ENCODE measurements at regions not wholly inside any gene's neighbourhood (a gene's known extent, or its start where the extent isn't known, plus 50 kb on each side); places are given as distances from the start of the nearest gene placed in this dataset.
"Not testable (repeated sequence)": the region's sequence is repeated elsewhere in the genome, so short reads cannot be mapped to it uniquely, and the experiment has no call there.

DNA sequence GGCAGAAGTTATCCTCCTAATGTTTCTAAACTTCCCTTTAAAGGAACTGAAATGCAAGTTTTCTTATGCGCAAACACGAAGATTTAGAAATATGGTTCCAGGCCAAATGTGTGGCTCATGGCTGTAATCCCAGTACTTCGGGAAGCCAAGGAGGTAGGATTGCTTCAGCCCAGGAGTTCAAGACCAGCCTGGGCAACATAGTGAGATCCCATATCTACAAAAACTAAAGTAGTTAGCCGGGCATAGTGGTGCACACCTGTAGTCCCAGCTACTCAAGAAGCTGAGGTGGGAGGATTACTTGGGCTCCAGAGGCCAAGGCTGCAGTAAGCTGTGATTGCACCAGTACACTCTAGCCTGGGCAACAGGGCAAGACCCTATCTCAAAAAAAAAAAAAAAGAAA, 95.8 kb upstream of the SCAF8 start:
- no peak for DNase-seq (ENCODE audit: low read depth)

DNA sequence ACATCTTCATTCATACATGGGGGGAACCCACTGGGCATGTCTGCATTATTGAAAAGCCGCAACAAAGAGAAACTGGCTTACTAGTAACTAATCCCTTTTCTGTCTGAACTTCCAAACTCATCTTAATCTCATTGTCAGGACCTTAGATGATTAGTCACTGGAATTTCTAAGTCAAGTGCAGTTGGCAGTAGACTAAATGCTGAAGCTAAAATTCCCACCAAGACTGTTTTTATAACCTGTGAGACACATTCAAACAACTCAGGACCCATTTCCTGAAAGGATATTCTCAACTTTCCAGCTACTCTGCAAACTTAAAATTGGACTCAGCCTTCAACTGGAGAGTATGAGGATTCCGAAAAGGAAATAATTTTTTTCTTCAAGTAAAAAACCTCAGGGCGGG, 94.8 kb upstream of the SCAF8 start:
- no peak for DNase-seq (ENCODE audit: low read depth)

DNA sequence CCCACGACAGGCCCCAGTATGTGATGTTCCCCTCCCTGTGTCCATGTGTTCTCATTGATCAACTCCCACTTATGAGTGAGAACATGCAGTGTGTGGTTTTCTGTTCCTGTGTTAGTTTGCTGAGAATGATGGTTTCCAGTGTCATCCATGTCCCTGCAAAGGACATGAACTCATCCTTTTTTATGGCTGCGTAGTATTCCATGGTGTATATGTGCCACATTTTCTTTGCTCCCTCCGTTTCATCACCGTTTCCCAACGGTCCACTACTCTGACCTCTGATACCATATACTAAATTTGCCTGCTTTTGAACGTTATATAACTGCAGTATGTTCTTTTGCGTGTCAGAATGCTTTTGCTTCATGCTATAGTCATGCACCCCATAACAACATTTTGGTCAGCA, 94.0 kb upstream of the SCAF8 start:
- DNase-seq (ENCODE audit: low read depth): not testable (repeated sequence)

DNA sequence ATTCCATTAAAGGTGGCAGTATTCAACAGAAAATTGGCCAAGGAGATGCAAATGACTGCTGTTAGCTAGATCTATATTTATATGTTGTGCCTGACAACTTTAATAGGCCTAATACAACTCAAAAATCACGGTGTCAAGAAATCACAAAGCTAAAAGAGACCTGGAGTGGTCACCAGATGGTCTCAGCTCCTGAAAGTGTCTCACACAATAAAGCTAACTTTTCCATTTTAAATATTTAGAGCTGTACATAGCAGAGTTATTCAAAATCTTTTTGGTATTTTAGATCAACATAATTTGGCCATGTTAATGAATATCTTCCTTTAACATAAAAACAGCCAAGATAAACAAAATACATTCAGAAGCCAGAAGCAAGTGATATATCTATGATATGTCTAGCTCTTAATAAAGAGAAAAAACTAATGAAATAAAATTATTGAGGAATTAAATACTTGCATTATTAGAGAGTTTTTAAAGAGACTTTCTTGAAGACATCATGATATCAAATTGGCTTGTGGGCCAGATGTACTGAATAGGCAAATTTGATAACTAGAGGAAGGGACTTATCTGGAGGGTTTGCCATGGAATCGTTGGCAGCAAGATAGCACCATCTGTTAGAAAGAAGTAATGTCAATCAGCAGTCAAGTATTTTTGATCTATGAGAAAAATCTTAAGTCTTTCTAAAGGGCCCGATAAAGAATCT, 84.9 kb upstream of the SCAF8 start:
- no peak for DNase-seq (ENCODE audit: low read depth)

DNA sequence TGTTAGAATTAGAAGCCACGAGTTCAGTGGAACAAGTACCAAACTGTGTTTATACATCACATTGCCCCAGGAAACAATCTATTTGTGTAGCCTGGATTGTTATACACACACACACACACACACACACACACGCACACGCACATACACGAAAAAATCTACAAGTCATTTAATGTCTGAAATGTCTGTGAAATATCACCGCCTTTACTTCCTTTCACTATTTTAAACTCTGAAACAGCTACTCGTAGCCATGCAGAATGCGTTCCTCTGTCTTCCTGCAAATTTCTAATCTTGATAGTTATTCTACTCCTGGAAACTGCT, 84.4 kb upstream of the SCAF8 start:
- DNase-seq (ENCODE audit: low read depth): no peak

DNA sequence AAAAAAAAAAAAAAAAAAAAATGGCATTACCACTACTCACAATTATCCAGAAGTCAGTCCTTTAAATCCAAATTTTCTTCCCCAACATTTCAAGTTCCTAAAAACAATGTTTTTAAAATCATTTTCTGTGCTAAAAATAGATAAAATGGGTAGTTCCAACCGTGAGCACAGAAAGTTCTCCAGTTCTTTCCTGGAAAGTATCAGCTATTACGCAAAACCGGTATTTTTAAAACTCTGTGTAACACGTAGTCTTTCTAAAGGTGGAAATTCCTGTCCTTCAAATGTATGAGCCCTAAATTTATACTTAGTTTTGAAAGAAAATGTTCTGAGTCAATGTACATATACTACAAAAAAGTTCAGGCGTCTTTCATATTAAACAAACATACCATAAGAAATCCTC, 83.5 kb upstream of the SCAF8 start:
- no peak for DNase-seq (ENCODE audit: low read depth)

DNA sequence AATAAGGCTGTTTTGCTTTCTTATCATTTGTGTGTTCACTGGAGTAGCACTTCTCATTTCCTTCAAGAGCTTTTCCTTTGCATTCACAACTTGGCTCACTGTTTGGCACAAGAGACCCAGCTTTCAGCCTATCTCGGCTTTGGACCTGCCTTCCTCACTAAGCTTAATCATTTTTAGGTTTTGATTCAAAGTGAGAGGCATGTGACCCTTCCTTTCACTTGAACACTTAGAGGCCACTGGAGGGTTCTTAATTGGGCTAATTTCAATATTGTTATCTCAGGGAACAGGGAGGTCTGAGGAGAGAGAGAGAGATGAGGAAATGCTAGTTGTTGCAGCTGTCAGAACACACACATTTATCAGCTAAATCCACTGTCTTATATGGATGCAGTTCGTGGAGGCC, 82.9 kb upstream of the SCAF8 start:
- DNase-seq (ENCODE audit: low read depth): no peak

DNA sequence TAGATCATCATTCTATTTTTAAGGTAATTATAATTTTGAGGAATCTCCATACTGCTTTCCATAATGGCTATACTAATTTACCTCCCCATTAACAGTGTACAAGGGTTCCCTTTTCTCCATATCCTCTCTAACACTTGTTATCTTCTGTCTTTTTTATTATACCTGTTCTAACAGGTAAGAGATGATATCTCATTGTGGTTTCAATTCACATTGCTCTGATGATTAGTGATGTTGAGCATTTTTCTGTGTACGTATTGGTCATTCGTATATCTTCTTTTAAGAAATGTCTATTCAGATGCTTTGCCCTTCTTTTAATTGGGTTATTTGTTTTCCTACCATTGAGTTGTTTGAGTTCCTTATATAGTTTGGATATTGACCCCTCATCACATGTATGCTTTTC, 81.6 kb upstream of the SCAF8 start:
- no peak for DNase-seq (ENCODE audit: low read depth)

DNA sequence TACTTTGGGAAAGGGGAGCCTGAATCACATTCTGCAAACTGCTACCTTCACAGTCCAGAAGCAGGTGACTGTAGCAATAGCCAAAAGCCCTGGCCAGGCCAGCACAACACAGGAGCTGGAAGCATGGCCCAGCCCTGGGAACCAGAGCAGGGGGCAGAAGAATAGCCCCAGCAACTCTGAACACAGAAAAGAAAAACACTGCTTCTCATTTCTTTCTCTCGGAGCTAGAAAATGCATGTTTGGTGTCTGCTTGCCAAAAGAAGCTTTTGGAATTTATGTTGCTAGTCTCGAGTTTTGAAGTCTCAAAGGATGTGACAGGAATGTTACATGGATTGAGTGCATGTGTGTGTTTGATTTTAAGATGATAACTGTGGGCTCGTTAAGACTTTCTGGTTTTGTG, 79.8 kb upstream of the SCAF8 start:
- no peak for DNase-seq (ENCODE audit: low read depth)

DNA sequence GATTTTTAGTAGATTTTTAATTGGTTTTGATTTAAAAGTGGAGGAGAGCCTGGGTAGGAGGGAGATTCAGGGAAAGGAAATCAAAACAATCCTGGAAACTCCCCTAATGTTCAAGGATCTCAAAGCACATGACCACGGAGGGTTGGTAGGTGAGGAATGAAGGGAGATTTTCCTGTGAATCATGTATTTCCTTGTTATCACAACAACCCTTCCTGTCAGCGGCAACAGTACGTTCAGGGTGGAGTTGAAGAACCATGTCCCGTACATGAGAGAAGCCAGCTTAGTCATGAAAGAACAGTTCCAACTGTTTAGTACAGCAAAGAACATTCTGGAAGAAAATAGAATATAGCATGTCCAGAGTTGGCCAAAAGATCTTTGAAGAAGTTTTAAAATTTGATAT, 79.4 kb upstream of the SCAF8 start:
- DNase-seq (ENCODE audit: low read depth): no peak

DNA sequence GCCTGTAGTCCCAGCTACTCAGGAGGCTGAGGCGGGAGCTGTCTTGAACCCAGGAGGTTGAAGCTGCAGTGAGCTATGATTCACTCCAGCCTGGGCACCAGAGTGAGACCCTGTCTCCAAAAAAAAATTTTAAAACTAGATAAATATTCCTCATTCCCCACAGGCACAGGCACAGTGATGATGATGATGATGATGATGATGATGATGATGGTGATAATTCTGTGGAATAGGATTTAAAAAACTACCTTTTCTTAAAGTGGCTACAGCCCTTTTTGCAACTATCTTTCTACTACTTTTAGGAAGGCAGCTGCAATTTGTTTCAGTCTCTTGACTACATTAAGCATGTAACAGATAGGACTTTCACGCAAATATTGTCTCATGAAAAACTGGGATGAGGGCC, 76.6 kb upstream of the SCAF8 start:
- no peak for DNase-seq (ENCODE audit: low read depth)

DNA sequence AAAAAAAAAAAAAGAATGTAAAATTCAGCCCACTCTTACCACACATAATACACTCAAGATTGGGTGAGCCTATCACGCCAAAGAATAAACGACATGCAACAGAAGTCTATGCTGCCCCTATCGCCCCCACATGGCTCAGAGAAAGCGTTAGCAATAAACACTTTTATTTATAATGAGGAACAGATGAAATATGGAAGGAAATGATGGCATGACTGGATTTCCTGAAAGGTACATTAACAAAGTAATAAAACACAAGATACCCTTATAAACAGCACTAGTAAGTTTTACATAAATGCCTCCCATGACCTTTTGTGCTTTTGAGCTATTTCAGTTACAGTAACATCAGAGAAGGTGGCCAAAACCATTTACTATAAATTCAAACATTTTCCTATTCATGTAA, 71.4 kb upstream of the SCAF8 start:
- DNase-seq (ENCODE audit: low read depth): no peak

DNA sequence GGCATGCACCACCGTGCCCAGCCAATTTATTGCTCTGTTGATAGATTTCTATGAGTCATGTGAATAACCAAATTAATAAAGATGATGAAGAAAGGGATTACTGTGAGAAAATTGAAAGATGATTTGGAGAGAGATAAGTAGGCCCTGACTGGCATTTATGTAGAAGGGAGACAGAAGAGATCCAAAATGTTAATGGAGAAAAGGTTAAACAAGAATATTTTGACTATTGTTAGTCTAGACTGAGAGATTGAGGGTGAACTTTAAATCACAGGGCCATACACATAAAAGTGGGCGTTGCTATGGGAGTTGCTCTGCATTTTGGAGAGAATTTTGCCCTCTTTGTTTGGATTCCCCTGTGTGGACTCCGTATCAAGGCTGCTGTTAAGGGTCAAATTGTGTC, 68.9 kb upstream of the SCAF8 start:
- no peak for DNase-seq (ENCODE audit: low read depth)

DNA sequence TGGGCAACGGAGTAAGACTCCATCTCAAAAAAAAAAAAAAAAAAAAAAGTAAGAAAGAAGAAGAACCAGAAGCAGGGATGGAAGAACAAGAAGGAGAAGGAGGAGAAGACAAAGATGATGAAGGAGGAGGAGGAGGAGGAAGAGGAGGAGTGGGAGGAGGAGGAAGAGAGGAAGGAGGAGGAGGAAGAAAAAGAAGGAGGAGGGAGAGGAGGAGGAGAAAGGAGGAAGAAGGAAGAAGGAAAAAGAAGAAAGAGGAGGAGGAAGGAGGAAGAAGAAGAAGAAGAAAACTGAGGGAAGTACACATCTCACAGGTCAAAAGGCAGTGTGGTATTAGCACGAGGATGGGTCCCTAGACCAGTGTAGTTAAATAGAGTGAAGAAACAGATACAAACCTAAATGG, 65.1 kb upstream of the SCAF8 start:
- DNase-seq (ENCODE audit: low read depth): no peak

DNA sequence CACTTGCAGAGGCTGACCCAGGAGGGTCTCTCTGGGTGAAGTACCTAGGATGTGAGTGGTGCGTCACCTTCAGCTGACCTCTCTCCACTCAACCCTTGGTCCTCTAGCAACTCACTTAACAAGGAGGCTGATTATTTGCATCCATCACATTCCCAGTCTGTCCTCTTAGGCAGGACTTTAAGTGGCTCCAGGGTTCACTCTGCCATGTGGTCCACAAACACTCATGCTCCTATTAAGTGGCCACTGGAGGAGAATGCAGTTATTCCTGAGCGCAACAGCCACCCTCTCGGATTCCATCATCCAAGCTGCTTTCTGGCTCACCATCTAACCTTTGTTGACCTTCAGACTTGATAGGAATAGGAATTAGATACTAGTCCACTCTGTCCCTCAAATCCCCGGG, 61.1 kb upstream of the SCAF8 start:
- no peak for DNase-seq (ENCODE audit: low read depth)

DNA sequence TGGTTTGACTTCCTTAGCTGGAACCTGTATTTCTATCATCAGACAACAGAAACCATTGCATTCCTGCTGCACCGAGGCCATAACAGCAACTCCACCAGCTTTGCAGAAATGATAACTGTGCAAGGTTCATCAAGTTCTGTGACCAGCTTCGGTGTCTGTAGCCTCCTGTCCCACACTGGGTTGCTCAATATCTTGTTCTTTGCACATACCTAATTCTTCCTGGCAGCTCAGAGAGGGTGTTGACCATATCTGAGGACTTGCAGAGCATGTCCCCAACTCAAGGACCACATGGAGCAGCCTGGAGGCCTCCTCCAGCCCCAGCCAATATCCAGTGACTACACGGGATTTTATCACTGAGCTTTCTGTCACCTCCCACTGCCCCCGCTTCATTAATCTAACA, 59.3 kb upstream of the SCAF8 start:
- no peak for DNase-seq (ENCODE audit: low read depth)

DNA sequence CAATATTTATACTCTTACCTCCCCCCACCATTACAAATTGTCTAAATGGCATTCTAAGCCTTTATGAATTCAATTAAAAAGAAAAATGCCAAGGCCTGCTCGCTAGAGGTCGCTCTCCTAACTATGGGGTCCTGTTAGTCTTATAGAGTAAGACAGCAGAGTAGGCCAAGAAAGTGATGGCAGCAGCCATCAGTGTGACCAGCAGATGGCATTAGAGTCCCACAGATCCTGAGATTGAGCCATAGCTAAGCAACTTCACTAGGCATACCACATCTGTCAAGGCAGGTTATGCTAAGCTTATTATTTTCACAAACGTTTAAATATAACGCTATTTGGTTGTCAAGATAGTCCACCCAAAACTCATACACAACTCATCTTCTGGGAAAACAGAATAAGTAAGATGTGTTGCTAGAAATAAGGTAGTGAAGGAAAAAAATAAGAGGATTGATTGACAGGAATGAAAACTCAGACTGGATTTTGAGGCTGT, 57.6 kb upstream of the SCAF8 start:
- DNase-seq (ENCODE audit: low read depth): peak; percentile 87

DNA sequence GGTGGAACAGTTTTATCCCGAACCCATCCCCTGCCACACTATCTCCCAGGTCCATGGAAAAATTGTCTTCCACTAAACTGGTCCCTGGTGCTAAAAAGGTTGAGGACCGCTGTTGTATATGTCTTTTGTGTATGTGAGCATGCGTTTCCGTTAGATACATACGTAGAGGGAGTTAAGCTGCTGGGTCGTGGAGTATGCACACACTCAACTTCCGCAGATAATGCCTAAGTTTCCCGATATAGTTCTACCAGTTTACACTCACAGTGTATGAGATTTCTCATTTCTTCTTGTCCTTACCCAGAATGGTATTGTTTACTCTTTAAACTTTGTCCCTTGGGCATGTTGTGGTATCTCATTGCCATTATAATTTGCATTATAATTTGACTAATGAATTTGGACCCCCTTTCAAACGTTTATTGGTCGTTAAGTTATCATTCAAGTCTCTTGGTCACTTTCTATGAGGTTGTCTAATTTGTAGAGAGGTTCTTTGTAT, 50.5 kb upstream of the SCAF8 start:
- no peak for DNase-seq (ENCODE audit: low read depth)
